GM21737 (cell line): ENCODE measurements at regions not wholly inside any gene's neighbourhood (a gene's known extent, or its start where the extent isn't known, plus 50 kb on each side); places are given as distances from the start of the nearest gene placed in this dataset.

ENCODE experiments used
- ATAC-seq: cut with Tn5 transposase; IDR thresholded peaks from one replicate; pipeline ENCODE4 v1.9.1; 2021; ENCODE audit warnings: mild to moderate bottlenecking, moderate library complexity; ENCODE audit not compliant: unreplicated experiment

DNA sequence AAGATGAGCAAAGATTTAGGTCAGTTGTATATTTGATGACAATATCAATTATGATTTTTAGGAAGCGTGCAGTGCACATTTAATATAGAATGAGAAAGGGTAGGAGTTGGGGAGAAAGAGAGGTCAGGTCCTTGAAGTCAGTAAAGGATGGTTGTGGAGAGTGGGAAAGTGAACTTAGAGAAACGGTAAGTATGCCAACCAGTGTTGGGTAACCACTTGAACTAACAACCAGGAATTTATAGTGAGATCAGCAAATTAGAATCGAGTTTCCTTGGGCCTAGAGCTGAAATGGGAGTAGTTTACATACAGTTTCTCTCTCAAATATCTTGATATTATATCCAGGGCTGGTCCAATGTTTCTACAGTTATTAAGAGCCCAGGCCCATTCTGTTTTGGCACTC, 188.5 kb upstream of the RBMS3 start:
- no peak for ATAC-seq

DNA sequence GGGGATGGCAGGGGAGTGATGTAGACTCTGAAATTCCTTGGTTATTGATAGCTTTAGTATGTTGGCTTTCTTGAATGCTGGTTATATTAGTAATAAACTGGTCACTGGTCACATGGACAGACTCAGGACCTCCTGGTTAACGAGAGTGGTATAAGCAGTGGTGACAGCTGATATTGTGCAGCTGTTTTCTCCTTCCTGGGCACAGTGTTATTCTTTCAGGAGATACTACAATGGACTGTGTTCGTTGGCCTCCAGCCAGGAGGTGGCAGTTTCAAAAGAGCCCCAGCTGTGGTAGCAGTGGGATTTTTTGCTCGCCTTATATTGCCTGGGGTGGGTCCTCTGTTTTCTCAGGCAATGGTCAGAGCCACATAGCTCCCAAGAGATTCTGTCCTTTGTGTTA, 181.6 kb upstream of the RBMS3 start:
- ATAC-seq = no peak

DNA sequence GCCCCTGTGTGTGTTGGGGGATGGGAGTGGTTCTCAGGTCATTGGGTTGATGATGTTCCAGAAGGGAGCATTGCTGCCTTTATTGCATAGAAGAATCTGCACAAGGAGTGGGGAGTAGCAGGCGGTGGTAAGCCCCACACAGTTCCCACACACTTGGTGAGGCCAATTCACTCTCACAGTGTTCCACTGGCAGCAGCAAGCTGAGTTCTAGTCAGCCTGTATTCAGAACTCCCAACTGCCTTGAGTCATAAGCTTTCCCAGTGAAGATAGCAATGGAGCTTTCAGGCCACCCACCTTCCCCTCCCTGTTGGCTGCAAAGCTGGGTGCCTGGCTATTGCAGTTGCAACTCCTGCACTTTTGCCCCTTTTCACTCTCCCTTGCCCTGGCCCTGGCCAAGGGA, 181.1 kb upstream of the RBMS3 start:
- ATAC-seq = no peak

DNA sequence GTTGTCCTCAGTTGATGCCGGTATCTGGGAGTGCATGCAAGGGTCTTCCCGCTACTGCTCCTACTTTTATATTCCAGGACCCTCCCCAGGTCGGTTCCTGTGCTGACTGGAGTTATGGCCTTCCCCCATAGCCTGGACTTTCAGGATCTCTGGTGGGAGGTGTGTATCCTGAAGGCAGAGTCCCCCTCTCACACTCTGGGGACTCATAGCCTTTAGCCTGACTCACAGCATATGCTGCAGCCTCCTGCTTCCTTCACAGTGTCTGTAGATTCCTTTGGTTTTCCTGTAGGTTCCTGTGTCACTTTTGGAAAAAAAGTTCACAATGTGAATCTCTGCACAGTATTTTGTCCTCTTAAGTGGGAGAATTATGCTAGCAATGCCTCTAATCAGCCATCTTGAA, 180.6 kb upstream of the RBMS3 start:
- no peak for ATAC-seq

DNA sequence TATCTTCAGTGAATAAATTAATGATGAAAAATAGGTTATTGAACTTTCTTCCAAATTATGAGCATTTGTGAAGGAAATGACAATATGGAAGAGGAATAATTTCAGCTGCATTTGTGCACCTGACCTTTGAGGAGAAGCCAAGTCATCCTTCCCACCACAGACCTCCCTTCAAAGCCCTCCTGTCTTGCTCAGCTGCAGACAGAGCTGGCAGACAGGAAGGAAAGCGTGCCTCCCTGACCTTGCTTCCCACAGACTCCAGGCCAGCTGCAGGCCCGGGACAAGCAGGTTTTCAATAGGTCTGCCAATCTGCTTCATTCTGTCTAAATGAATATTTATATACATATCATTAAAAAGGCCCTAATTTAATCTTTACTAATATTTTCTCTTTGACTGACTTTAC, 152.9 kb upstream of the RBMS3 start:
- no peak for ATAC-seq

DNA sequence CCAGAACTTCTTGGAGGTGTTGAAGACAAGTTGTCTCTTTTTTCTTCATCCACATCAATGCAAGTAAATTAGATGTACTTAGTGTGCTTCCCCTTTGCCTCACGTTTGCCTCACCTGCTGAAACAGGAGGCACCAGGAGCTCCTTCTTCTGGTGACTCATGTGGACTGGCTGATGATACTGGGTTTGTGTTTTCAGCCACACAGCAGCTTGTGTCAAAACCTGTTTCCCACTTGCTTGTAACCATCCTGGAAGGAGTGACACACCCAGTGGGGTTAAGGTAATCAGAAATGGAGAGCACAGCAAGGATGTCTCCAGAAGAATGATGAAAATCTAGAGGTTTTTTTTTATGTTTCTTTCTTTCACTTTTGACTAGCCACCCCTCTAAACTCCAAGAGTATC, 143.3 kb upstream of the RBMS3 start:
- ATAC-seq = no peak

DNA sequence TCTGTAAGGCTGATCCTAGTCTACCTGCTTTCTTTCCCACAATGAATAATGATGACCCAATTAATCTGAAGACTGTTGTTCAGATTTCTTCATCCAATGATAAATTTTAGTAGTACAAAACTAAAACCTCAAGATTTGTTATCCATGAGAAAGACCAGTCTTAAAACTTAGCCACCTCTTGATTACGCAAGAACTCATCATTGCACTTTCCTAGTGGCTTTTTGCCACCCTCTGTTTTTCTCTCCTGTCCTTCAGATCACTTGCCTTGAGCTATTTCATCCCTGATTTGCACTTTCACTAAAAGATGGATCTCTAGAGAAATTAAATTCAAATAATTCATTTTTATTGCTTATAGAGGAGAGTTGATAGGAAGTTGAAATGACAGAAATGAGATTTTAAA, 142.7 kb upstream of the RBMS3 start:
- ATAC-seq = no peak

DNA sequence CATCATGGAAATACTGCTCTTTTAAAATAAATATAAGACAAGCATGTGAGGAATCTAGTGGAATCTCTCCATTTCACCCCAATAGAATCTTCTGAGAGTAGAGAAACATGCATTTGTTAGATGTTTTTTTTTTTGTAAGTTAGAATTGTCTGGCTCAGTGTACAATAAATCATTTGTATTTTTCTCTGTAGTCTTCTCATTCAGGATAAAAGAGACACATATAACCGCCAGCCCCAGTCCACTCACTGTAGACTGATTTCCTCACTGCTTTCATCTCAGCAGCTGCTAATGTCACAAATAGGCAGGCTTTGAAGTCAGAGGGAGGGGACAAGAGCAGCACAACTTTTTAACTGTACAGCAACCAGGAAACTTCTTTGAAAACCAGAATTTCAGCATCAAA, 140.2 kb upstream of the RBMS3 start:
- ATAC-seq = no peak

DNA sequence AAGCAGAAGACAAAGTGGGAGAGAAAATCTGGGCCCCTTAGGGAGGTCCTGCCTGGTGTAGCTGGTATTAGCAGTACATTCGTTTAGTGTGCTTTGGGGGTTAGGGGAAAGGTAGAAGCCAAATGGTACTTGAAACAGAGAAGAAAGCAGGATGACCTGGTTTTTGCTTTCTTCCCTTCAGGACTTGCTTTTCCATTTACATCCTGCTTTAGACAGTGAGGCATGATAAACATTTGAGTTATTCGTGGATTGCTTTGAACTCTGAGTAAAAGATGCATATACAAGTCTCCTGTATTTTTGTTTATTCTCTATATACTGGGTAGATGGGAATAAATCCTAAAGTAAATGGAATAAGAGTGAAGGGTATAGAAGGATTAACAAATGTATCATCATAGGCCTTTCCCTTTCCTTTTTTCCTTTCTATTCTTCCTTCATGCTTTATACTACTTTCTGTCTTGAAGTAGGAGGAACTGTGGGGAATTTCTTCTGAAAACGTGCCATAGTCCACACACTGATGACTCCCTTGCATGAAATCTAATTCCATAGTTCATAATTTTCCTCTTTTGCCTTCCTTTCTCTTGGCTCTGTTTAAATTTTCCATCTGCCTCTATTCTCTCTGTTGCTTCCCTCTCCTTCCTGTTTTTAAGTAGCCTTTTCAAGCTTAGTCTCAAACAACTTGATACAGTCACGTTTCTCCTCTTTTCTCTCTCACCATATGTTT, 139.5 kb upstream of the RBMS3 start:
- ATAC-seq = no peak

DNA sequence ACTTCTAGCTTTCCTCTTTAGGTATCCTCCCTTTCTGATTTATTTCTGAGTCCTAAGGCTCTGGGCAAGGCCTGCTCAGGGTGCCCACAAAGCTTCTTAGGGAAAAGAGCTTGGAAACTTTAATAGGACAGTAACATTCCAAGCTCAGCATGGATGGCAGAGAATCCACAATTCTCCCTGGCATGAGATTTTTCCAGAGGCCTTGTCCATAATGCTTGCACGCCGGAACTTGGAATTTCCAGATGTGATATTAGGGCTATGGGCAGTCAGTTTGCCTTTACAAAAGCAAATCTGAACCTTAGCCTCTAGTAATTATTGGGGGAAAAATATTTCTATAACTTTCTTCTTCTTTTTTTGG, 139.0 kb upstream of the RBMS3 start:
- ATAC-seq = no peak

DNA sequence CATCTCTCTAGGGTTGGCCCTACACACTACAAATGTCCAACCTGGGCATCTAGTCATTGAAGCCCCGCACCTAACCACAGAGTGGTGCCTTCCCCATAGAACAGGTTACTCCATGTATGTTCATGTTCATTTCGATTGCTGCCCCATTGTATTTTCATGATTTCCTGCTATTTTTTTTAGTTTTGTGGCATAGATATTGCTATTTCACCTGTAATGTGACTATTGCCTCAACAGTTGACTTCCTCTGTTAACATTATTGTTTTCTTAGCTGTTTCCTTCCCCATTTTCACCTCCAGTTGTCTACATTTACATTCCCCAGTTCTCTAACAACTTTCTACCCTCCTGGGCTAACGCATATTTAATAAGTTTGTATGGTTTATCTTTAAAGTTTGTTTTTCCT, 137.7 kb upstream of the RBMS3 start:
- ATAC-seq = no peak

DNA sequence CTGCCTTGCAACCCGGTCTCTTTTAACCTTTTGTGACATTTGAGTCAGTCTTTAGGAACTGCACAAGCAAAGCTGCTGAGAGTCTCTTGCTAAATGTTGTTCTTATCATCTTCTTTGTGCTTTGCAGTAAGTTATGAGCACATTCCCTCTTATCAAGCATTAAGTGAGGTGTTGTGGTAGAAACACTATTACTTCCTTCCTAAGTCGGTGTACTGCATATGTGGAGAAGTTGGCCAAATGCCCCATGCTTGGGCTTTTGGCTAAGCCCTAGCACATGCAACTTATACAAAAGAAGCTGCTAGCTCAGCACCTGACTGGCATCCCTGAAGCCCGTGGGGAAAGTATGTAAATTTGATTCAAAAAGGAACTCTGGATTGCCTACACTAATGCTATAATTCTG, 136.5 kb upstream of the RBMS3 start:
- no peak for ATAC-seq

DNA sequence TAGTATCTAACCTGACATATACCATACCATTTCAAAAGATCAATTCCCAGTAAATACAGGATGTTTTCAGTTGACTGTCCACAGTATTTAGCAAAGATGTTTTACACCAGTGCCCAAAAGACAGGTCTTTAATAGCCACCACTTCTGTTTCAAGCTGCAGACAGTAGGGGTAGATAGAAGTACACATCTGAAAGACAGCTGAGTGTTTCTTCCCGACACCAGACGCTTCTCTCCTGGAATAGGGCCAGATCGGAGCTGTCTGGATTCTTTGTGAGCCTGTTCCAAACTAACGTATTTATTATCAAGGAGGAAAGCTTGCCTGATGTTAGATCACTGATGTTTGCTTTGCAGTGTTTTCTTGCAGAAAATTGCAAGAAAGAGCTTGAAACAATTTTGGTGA, 136.1 kb upstream of the RBMS3 start:
- no peak for ATAC-seq

DNA sequence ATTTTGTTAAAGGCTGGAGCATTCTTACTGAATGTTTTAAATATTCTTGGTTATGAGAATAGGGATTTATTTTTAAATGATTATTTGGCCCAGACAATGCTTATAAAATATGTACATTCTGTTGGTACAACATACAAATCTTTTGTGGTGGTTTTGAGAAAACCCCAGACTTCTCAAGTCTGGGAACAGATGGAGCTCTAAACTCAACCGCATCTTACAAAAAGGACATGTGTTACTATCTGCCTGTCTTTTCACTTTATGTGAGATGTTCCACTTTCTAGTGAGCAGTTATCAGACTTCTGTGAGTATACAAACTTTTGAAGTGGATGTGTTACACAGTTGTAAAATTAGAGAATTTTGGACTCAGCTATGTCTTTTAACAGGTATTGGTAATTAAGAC, 135.5 kb upstream of the RBMS3 start:
- no peak for ATAC-seq

DNA sequence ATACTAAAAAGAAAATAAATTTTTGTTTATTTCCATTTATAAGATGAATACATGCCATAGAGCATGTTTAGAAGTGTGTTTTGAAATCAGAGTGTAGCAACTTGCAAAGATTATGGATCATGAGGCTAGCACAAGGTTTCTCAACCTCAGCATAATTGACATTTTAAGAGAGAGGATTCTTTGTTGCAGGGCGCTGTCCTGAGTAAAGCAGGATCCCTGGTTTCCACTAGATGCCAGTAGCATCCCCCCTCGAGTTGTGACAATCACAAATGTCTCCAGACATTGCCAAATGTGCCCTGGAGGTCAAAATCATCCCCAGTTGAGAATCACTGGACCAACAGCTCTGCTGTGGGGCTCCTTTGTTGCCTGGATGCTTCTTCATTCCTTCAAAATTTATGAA, 128.5 kb upstream of the RBMS3 start:
- no peak for ATAC-seq

DNA sequence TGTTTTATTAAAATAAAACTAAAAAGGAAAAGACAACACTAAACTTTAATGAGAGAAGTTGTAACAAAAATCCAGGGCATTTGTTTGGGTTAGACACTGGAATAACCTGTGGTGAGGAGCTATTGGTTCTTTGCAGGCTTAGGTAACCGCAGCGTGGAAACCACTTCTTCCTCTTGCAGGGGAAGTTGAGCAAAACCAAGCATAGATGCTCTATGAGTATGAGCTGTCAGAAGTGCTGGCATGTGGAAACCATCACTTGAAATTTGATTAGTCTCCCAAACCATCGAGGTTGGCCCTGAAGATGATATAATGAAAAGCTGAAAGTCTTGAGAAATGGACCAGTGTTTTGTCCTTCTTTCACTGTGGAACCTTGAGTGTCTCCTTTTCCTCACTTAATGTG, 127.1 kb upstream of the RBMS3 start:
- no peak for ATAC-seq

DNA sequence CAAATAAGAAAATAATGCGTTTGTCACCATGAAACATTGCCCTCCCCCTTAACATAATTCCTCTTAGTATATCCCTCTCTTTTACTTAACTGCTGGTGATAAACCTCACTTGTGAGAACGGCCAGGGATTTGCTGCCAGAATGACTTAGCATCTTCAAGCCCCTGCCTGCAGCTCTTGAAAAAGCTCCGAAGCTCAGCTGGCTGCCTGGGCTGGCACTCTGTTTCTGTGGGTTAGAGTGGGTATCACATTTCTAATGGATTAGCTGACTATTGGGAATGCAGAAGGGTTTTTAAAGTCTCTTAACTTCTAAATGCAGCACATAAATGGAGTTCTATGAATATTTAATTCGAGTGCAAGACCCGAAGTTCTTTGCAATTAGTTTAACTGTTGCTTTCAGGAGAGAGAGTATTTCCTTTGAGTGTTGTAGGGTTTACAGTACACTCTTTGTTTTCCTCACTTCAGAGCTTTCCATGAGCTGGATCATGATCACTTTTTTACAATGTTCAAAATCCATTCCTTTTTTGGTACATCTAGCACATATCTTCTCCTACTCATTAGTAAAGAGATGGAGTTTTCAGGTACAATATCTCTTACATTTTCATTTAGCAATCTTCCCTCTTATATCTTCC, 124.7 kb upstream of the RBMS3 start:
- no peak for ATAC-seq

DNA sequence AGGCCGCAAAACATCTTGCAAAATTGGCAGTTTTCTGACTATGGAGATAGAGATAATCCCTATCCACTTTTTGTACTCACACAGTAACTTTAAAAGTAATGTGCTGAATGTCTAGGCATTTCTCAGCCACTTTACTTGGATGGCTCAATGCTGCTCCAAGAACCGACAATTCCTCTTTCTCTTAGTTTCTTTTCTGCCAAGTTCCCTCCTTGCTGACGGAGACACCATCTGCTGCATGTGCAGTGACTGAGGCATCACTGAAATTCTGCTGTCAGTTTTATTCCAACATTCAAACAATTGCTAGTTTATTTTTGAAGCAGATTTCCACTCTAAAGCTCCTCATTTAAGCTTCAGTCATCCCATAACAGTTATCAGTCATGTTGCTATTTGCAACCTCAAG, 116.0 kb upstream of the RBMS3 start:
- ATAC-seq = no peak

DNA sequence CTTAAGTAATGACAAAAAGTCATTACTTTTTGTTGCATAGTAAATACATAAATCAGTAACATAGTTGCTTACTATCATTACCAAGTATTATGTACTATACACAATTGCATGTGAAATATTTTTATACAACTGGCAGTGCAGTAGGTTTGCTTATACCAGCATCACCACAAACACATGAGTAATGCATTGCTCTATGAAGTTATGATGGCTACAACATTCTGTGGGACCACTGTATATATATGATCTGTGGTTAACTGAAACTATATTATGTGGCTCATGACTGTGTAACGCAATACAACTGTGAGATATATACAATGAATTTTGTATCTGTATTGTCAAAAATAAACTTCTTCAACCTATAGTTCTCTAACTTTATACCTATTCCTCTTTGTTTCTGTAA, 113.7 kb upstream of the RBMS3 start:
- ATAC-seq = no peak

DNA sequence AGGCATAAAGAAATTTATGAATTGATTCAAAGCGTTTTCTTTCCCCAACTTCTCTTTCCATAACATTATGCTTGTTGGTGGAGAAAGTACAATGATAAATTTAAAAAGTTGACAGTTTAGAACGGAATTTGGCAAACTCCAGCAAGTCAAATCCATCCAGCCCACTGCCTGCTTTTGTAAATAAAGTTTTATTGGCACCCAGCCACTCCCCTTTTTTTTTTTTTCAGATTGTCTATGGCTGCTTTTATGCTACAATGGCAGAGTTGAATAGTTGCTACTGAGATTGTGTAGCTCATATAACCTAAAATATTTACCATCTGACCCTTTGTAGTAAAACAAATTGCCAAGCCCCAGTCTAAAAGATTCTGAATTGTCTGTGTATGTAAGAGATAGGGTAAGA, 112.8 kb upstream of the RBMS3 start:
- no peak for ATAC-seq

DNA sequence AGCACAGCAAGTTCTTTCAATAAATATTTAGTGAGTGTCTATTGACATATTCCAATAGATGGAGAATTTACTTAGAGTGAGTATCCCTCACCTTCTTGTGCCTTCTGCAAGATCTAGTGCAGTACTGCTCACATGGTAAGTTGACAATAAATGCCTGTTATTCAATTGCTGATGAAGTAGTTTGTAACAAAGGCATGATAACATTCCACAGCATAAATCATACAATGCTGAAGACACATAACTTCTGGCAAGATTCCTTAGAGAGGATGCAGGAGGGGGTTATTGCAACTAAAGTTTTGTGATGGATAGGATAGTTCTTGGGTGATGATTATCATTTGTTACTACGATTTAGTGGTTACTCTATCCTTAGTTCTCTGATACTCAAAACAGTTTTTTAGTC, 112.2 kb upstream of the RBMS3 start:
- ATAC-seq = no peak

DNA sequence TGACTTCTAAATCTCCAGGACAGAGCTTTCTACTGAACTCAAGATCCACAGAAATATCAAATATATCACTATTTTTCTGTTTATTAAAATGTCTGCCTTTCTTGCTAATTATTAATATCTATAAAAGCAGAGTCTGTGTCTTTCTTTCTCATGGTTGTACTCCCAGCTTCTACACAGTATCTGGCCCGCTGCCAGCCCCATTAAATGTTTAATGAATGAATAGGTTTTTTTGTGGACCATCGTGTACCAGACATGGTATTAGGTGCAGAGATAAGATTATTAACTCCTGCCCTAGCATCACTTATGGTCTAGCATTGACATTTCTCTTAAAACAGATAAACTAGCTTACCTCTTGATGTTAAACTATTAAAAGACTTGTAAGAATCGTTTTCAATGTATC, 111.4 kb upstream of the RBMS3 start:
- no peak for ATAC-seq
